HepG2 (cell line): ENCODE measurements at regions not wholly inside any gene's neighbourhood (a gene's known extent, or its start where the extent isn't known, plus 50 kb on each side); places are given as distances from the start of the nearest gene placed in this dataset.

Experiments
- FOXP1 ChIP-seq, 2 experiments: fragments of 450-650 bp in 1 of 2; IDR thresholded peaks; 2 replicates each; pipeline ENCODE4 v1.6.1; 2017 to 2018; ENCODE audit warnings: antibody characterized with exemption in 1 of 2
- KDM4B ChIP-seq: sonication (generic); formaldehyde crosslinking; IDR thresholded peaks from 2 replicates; pipeline ENCODE4 v1.4.0; 2020; ENCODE audit warnings: missing genetic modification reagents
- SIN3A ChIP-seq: IDR thresholded peaks from 2 replicates; pipeline ENCODE4 v1.6.1; 2011; ENCODE audit warnings: low read depth, mild to moderate bottlenecking, control low read depth, low read length, borderline replicate concordance
- ZBTB20 ChIP-seq: sonication (generic); formaldehyde crosslinking; IDR thresholded peaks from 2 replicates; pipeline ENCODE4 v1.8.1; 2023; ENCODE audit warnings: missing genetic modification reagents, low read depth, mild to moderate bottlenecking, borderline replicate concordance
- ZNF891 ChIP-seq: sonication (generic); formaldehyde crosslinking; IDR thresholded peaks from 2 replicates; pipeline ENCODE4 v1.5.0; 2020; ENCODE audit warnings: mild to moderate bottlenecking, missing genetic modification reagents
- TF ChIP-seq, protein P1 (sequence below): IDR thresholded peaks from 2 replicates; pipeline ENCODE4 v1.6.1; 2012; ENCODE audit warnings: inconsistent platforms
- TF ChIP-seq, protein P2 (sequence below): sonication (generic); formaldehyde crosslinking; IDR thresholded peaks from 2 replicates; pipeline ENCODE4 v1.5.0; 2020; ENCODE audit warnings: mild to moderate bottlenecking, missing genetic modification reagents, moderate library complexity
- TF ChIP-seq, protein P3 (sequence below): sonication (generic); formaldehyde crosslinking; IDR thresholded peaks from 2 replicates; pipeline ENCODE4 v1.8.0; 2023; ENCODE audit warnings: mild to moderate bottlenecking, missing genetic modification reagents

DNA sequence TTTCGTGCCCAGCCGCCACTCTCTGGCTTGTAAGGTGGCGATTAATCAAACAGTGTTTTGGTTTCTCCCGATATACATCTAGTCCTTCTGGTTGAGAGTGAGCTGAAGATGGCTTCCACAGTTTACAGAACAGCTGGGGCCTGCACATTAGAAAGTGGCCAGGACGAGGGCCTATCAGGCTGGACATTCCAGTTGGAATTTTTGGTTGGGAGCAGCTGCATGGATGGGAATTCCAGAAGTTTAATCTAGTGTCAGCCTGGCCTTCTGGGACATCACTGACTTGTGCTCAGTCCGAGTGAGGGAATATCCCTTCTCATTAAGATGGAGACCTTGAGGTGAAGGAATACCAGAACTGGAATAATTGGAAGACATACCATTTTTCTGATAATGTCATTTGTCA lies 118.1 kb upstream of the SIX2 start:
- TF ChIP-seq ZNF891 = no peak
- no peak for TF ChIP-seq KDM4B (CRISPR knock-in tag)
- TF ChIP-seq SIN3A = no peak
- TF ChIP-seq, protein P1, sequence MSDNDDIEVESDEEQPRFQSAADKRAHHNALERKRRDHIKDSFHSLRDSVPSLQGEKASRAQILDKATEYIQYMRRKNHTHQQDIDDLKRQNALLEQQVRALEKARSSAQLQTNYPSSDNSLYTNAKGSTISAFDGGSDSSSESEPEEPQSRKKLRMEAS = no peak
- TF ChIP-seq, protein P2, sequence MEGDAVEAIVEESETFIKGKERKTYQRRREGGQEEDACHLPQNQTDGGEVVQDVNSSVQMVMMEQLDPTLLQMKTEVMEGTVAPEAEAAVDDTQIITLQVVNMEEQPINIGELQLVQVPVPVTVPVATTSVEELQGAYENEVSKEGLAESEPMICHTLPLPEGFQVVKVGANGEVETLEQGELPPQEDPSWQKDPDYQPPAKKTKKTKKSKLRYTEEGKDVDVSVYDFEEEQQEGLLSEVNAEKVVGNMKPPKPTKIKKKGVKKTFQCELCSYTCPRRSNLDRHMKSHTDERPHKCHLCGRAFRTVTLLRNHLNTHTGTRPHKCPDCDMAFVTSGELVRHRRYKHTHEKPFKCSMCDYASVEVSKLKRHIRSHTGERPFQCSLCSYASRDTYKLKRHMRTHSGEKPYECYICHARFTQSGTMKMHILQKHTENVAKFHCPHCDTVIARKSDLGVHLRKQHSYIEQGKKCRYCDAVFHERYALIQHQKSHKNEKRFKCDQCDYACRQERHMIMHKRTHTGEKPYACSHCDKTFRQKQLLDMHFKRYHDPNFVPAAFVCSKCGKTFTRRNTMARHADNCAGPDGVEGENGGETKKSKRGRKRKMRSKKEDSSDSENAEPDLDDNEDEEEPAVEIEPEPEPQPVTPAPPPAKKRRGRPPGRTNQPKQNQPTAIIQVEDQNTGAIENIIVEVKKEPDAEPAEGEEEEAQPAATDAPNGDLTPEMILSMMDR = no peak
- no peak for TF ChIP-seq ZBTB20
- TF ChIP-seq FOXP1 (IDR thresholded peaks at IDR 0.05) = no peak
- TF ChIP-seq FOXP1 (CRISPR knock-in tag; IDR thresholded peaks at IDR 0.05) = no peak
- TF ChIP-seq, protein P3, sequence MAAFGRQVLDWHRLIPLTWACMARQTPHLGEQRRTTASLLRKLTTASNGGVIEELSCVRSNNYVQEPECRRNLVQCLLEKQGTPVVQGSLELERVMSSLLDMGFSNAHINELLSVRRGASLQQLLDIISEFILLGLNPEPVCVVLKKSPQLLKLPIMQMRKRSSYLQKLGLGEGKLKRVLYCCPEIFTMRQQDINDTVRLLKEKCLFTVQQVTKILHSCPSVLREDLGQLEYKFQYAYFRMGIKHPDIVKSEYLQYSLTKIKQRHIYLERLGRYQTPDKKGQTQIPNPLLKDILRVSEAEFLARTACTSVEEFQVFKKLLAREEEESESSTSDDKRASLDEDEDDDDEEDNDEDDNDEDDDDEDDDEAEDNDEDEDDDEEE (CRISPR knock-in tag) = no peak
